C4-2B (cell line): ENCODE measurements at regions not wholly inside any gene's neighbourhood (a gene's known extent, or its start where the extent isn't known, plus 50 kb on each side); places are given as distances from the start of the nearest gene placed in this dataset.

Experiments used
- H3K27ac ChIP-seq: fragments of 450-650 bp; 2 replicates; pipeline ENCODE4 v1.5.1; 2017
- CTCF ChIP-seq: fragments of 450-650 bp; conservative IDR thresholded peaks from 2 replicates; pipeline ENCODE4 v1.5.1; 2017; ENCODE audit warnings: mild to moderate bottlenecking
- ZFX ChIP-seq: fragments of 450-650 bp; IDR thresholded peaks from 2 replicates; pipeline ENCODE4 v1.6.1; 2017

- H3K27ac ChIP-seq, result no peak overlapping the region
- TF ChIP-seq ZFX, result no peak
- no peak for TF ChIP-seq CTCF
Observed at GRCh38 chr11:90913131-90913668, 690.4 kb upstream of the CHORDC1 start.

DNA sequence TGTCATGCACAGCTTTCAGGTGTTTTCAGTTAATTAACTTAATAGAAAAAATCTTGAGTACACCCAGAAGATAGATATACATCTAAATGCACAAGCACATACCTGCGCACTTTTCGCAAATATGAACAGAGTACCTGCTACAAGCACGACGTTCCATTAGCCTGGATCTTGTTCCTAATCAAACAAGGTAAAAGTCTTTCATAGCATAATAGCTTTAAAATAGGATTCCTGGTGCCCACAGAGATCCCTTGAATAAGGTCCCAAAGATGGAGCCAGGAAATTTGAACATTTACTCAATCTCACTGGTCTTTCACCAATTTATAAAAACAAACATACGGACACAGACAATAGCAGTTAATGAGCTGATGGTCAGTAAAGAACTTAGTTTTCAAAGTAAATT is 689.8 kb upstream of the CHORDC1 start:
- TF ChIP-seq ZFX (no peak), CTCF (no peak)

GRCh38 chr11:90911192-90911591 is 688.3 kb upstream of the CHORDC1 start:
- no peak overlapping the region for H3K27ac ChIP-seq
- TF ChIP-seq CTCF (no peak), ZFX (no peak)

More for the DNA sequence above, 689.8 kb upstream of the CHORDC1 start:
- H3K27ac ChIP-seq, result no peak overlapping the region

DNA sequence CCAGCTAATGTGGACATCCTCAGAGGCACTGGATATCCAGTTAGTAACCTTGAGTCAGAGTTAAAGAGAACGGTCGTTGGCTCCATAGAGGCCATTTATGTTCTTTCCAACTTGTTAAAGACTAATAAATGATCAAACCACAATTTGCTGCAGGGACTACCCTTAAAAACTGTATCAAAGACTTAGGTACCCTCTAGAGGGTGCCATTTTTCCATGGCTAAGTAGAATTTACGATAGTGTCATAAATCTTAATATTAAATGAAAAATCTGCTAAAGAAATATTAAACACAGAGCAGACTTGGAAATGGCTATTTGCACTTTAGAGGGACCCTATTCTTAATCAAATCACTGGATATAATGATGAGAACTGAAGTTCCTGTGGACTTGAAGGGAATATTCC is 685.2 kb upstream of the CHORDC1 start:
- TF ChIP-seq ZFX (no peak), CTCF (peak; percentile 28)
- H3K27ac ChIP-seq, result no peak overlapping the region

GRCh38 chr11:90895850-90896249 is 673.0 kb upstream of the CHORDC1 start:
- no peak for TF ChIP-seq CTCF
- TF ChIP-seq ZFX, result no peak
- H3K27ac ChIP-seq, result no peak overlapping the region

DNA sequence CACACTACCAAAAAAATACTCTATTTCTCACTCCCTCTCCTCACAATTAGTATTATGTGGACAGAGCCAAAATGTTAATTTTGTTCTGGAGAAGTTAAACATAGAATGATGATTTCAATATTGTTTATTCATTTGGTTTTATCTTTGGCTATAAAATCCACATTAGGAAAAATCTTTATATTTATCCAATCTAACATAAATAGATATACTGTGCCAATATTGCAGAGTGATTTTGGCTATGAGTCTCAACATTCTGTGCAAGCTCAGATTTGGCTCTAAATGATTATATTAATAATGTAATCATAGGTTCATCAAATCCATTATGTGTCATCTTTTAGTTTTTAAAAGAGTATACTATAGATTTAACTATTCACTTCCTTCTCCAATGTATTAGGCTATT is 667.5 kb upstream of the CHORDC1 start:
- TF ChIP-seq ZFX, result no peak
- TF ChIP-seq CTCF, result no peak
- no peak overlapping the region for H3K27ac ChIP-seq

DNA sequence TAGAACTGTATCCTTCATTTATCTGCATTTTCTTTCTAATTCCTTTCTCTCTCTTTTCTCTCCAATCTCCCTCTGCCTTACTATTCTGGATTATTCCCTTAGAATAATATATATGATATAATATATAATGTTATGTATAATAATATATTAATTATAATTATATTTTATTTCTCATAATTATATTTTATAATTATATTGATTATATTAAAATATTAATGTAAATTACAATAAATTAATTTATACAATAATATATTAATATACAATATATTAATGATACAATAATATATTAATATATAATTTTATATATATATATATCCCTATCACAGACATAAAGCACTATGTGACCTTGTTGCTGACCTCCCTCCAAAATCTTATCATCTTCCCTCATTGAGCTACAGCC is 661.3 kb upstream of the CHORDC1 start:
- no peak for TF ChIP-seq ZFX
- TF ChIP-seq CTCF, result no peak
- no peak overlapping the region for H3K27ac ChIP-seq
